Uterus (tissue), 3 donors: ENCODE measurements at regions not wholly inside any gene's neighbourhood (a gene's known extent, or its start where the extent isn't known, plus 50 kb on each side); places are given as distances from the start of the nearest gene placed in this dataset.
"Not testable (repeated sequence)": the region's sequence is repeated elsewhere in the genome, so short reads cannot be mapped to it uniquely, and the experiment has no call there.

Experiments
- DNase-seq, 2 donors: peaks; one replicate each; pipeline ENCODE4 v3.0.0-alpha.2; 2019 to 2020
- H3K27ac ChIP-seq, 2 donors: fragments of 200-600 bp; sonication (generic); 1 replicate in 1 of 2; 2 replicates in 1 of 2; pipeline ENCODE4 v1.5.1; 2016 to 2018
- H3K27me3 ChIP-seq, 2 donors: fragments of 200-600 bp; sonication (generic); one replicate each; pipeline ENCODE4 v1.5.1; 2018 to 2019; ENCODE audit warnings: control low read depth in 1 of 2
- H3K36me3 ChIP-seq, 2 donors: fragments of 200-600 bp; sonication (generic); one replicate each; pipeline ENCODE4 v1.5.1; 2019; ENCODE audit warnings: control low read depth in 1 of 2
- H3K4me1 ChIP-seq, 2 donors: fragments of 200-600 bp; sonication (generic); one replicate each; pipeline ENCODE4 v1.5.1; 2018 to 2019; ENCODE audit warnings: control low read depth in 1 of 2
- H3K4me3 ChIP-seq, 2 donors: fragments of 200-600 bp; sonication (generic); 1 replicate in 1 of 2; 2 replicates in 1 of 2; pipeline ENCODE4 v1.5.1; 2018 to 2019; ENCODE audit warnings: mild to moderate bottlenecking in 1 of 2
- H3K9me3 ChIP-seq, 2 donors: fragments of 200-600 bp; sonication (generic); one replicate each; pipeline ENCODE4 v1.5.1; 2019; ENCODE audit warnings: control low read depth in 1 of 2
- POLR2A ChIP-seq, 2 donors: fragments of 450-650 bp; IDR thresholded peaks; one replicate each; pipeline ENCODE4 v1.6.1; 2016; ENCODE audit warnings: antibody characterized with exemption in 2 of 2, mild to moderate bottlenecking in 1 of 2, moderate library complexity in 1 of 2
- intact Hi-C: fragments of 100-400 bp; cut with DNase I; formaldehyde crosslinking; loops from one replicate; pipeline ENCODE4 v1.15.1; 2023; ENCODE audit warnings: low total_unique reads
- TF ChIP-seq, protein P1 (sequence below), 4 experiments: fragments of 200-600 bp in 2 of 4; fragments of 450-650 bp in 2 of 4; sonication (generic) in 2 of 4; IDR thresholded peaks; one replicate each; pipeline ENCODE4 v1.5.1; 2016 to 2019; ENCODE audit warnings: antibody characterized with exemption in 4 of 4, mild to moderate bottlenecking in 2 of 4, moderate library complexity in 1 of 4
- donor health status: DM: yes; HTN: yes; CAD: no.

GRCh38 chr3:168802766-168803165, 707.0 kb upstream of the GOLIM4 start:
- TF ChIP-seq, protein P1, sequence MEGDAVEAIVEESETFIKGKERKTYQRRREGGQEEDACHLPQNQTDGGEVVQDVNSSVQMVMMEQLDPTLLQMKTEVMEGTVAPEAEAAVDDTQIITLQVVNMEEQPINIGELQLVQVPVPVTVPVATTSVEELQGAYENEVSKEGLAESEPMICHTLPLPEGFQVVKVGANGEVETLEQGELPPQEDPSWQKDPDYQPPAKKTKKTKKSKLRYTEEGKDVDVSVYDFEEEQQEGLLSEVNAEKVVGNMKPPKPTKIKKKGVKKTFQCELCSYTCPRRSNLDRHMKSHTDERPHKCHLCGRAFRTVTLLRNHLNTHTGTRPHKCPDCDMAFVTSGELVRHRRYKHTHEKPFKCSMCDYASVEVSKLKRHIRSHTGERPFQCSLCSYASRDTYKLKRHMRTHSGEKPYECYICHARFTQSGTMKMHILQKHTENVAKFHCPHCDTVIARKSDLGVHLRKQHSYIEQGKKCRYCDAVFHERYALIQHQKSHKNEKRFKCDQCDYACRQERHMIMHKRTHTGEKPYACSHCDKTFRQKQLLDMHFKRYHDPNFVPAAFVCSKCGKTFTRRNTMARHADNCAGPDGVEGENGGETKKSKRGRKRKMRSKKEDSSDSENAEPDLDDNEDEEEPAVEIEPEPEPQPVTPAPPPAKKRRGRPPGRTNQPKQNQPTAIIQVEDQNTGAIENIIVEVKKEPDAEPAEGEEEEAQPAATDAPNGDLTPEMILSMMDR (IDR thresholded peaks at IDR 0.05) = no peak
- TF ChIP-seq POLR2A (IDR thresholded peaks at IDR 0.05) = no peak
- no peaks in the 10 kb centered on the region for H3K27me3 ChIP-seq
- no peaks in the 10 kb centered on the region for H3K9me3 ChIP-seq
- H3K27ac ChIP-seq = no peak overlapping the region
- H3K4me3 ChIP-seq = no peak overlapping the region
- intact Hi-C loops = no loop called here
- H3K4me1 ChIP-seq = no peaks in the 10 kb centered on the region
- no peaks in the 10 kb centered on the region for H3K36me3 ChIP-seq
- DNase-seq = no peak

GRCh38 chr3:168801794-168802193, 706.1 kb upstream of the GOLIM4 start:
- Histone ChIP-seq H3K36me3 (no peaks in the 10 kb centered on the region), H3K4me3 (no peak overlapping the region), H3K27ac (no peak overlapping the region), H3K9me3 (no peaks in the 10 kb centered on the region), H3K27me3 (no peaks in the 10 kb centered on the region), H3K4me1 (no peaks in the 10 kb centered on the region)
- intact Hi-C loops = no loop called here
- DNase-seq = no peak
- TF ChIP-seq POLR2A (IDR thresholded peaks at IDR 0.05) = no peak
- TF ChIP-seq, protein P1 (IDR thresholded peaks at IDR 0.05) = no peak

DNA sequence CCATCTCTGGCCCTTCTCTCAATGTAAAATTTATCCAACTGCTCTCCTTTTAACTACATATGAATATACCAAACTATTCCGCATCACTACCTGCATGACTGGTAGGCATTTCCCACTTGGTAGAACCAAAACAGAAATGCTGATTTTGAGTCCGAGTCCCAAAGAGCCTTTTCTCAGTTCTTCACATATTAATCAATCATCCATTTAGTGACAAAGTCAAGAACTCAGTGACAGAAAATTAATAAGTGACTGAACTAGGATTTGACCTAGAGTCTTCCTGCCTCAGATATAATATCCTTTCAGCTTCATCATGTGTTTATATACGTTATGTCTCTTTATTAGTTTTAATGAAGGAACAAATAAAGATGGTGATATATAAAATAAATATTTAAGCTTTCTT, 700.6 kb upstream of the GOLIM4 start:
- no peaks in the 10 kb centered on the region for H3K4me1 ChIP-seq
- H3K36me3 ChIP-seq = no peaks in the 10 kb centered on the region
- no peak for DNase-seq
- H3K27me3 ChIP-seq = no peaks in the 10 kb centered on the region
- H3K4me3 ChIP-seq = no peak overlapping the region
- H3K9me3 ChIP-seq = no peaks in the 10 kb centered on the region
- TF ChIP-seq, protein P1 (IDR thresholded peaks at IDR 0.05) = no peak
- no peak for TF ChIP-seq POLR2A (IDR thresholded peaks at IDR 0.05)
- H3K27ac ChIP-seq = no peak overlapping the region
- intact Hi-C loops = no loop called here

DNA sequence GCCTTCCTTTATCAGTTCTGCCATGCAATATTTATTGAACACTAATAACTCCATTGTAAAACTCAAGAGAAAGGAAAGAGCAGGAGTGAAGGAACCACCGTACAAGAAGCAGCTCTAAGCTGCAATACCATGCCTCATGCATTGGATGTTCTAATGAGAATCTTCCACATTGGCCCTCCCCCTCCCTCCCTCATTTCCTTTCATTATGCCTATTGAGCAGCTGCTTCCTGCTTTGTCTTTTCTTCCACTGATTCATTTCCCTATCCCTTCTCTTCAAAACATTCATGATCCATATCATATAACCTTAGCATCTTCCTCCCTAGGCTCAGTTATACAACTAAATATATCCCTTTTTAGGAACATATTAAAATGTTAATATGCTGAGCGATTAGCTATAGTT, 698.7 kb upstream of the GOLIM4 start:
- no peak overlapping the region for H3K4me3 ChIP-seq
- no peak overlapping the region for H3K27ac ChIP-seq
- no peaks in the 10 kb centered on the region for H3K4me1 ChIP-seq
- no peaks in the 10 kb centered on the region for H3K27me3 ChIP-seq
- H3K36me3 ChIP-seq = no peaks in the 10 kb centered on the region
- intact Hi-C loops = no loop called here
- DNase-seq = no peak
- TF ChIP-seq POLR2A (IDR thresholded peaks at IDR 0.05) = no peak
- TF ChIP-seq, protein P1 (IDR thresholded peaks at IDR 0.05) = no peak
- no peaks in the 10 kb centered on the region for H3K9me3 ChIP-seq

- intact Hi-C loops = no loop called here
- no peak for TF ChIP-seq POLR2A (IDR thresholded peaks at IDR 0.05)
- TF ChIP-seq, protein P1 (IDR thresholded peaks at IDR 0.05) = no peak
- Histone ChIP-seq H3K36me3 (no peaks in the 10 kb centered on the region), H3K27me3 (peaks cover 0 to 3% of the 10 kb centered on the region in 2 donors), H3K27ac (no peak overlapping the region), H3K4me1 (no peaks in the 10 kb centered on the region), H3K9me3 (no peaks in the 10 kb centered on the region), H3K4me3 (no peak overlapping the region)
- DNase-seq = no peak
Measured at GRCh38 chr3:168782193-168782592, 686.5 kb upstream of the GOLIM4 start.

DNA sequence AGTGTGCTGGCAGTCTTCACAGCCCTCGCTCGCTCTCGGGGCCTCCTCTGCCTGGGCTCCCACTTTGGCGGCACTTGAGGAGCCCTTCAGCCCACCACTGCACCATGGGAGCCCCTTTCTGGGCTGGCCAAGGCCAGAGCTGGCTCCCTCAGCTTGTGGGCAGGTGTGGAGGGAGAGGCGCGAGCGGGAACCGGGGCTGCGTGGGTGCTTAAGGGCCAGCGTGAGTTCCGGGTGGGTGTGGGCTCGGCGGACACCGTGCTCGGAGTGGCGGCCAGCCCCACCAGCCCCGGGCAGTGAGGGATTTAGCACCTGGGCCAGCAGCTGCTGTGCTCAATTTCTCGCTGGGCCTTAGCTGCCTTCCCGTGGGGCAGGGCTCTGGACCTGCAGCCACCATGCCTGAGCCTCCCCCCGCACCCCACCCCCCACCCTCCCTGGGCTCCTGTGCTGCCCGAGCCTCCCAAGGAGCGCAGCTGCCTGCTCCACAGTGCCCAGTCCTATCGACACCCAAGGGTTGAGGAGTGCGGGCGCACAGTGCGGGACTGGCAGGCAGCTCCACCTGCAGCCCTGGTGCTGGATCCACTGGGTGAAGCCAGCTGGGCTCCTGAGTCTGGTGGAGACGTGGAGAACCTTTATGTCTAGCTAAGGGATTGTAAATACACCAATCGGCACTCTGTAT, 684.4 kb upstream of the GOLIM4 start:
- not testable (repeated sequence) for DNase-seq

More for the DNA sequence above, 684.4 kb upstream of the GOLIM4 start:
- H3K27me3 ChIP-seq, H3K27ac ChIP-seq, H3K4me3 ChIP-seq, intact Hi-C loops, H3K4me1 ChIP-seq, H3K9me3 ChIP-seq, H3K36me3 ChIP-seq: not testable (repeated sequence)
